GM13977 (cell line): ENCODE measurements at regions not wholly inside any gene's neighbourhood (a gene's known extent, or its start where the extent isn't known, plus 50 kb on each side); places are given as distances from the start of the nearest gene placed in this dataset.

Experiments
- DNase-seq: peaks from one replicate; pipeline ENCODE4 v3.0.0; 2012; ENCODE audit warnings: low spot score
- CTCF ChIP-seq: IDR thresholded peaks from 2 replicates; pipeline ENCODE4 v1.5.1; 2012; ENCODE audit warnings: mild to moderate bottlenecking, control low read depth; ENCODE audit not compliant: insufficient read depth; ENCODE audit errors: extremely low read depth, missing control alignments
- in situ Hi-C: fragments of 300-500 bp; cut with MboI; formaldehyde crosslinking; loops from one replicate; pipeline ENCODE4 v1.12.0; 2022; ENCODE audit warnings: low sequenced_read_pairs, low pct_unique_long_range_greater_than_20kb, mixed read lengths, inconsistent platforms; ENCODE audit not compliant: unreplicated experiment

- peak; percentile 78 for TF ChIP-seq CTCF
- DNase-seq = peak; percentile 19
- in situ Hi-C loops = no loop called here
These were observed 941.2 kb upstream of the TENM3 start for GRCh38 chr4:181301735-181302710.

GRCh38 chr4:181307824-181308223 lies 935.4 kb upstream of the TENM3 start:
- no peak for TF ChIP-seq CTCF
- in situ Hi-C loops = no loop called here
- no peak for DNase-seq

GRCh38 chr4:181308476-181309312 lies 934.5 kb upstream of the TENM3 start:
- no peak for DNase-seq
- in situ Hi-C loops = no loop called here

GRCh38 chr4:181312066-181312465 lies 931.1 kb upstream of the TENM3 start:
- TF ChIP-seq CTCF = no peak
- in situ Hi-C loops = no loop called here
- DNase-seq = no peak

More at GRCh38 chr4:181308476-181309312, 934.5 kb upstream of the TENM3 start:
- no peak for TF ChIP-seq CTCF

GRCh38 chr4:181319629-181320028 lies 923.6 kb upstream of the TENM3 start:
- no peak for TF ChIP-seq CTCF
- DNase-seq = no peak
- in situ Hi-C loops = no loop called here

- no peak for DNase-seq
- in situ Hi-C loops = no loop called here
- TF ChIP-seq CTCF = no peak
These were observed 920.1 kb upstream of the TENM3 start for GRCh38 chr4:181323061-181323460.
